ENCODE measurements at regions not wholly inside any gene's neighbourhood (a gene's known extent, or its start where the extent isn't known, plus 50 kb on each side); places are given as distances from the start of the nearest gene placed in this dataset.

- TF ChIP-seq CTCF (IDR thresholded peaks at IDR 0.05) (no peak), POLR2A (IDR thresholded peaks at IDR 0.05) (no peak)
Measured at GRCh38 chr6:140966676-140967075, 1166.0 kb upstream of the GJE1 start.
